ENCODE measurements at regions not wholly inside any gene's neighbourhood (a gene's known extent, or its start where the extent isn't known, plus 50 kb on each side); places are given as distances from the start of the nearest gene placed in this dataset.
"Not testable (repeated sequence)": the region's sequence is repeated elsewhere in the genome, so short reads cannot be mapped to it uniquely, and the experiment has no call there.

DNA sequence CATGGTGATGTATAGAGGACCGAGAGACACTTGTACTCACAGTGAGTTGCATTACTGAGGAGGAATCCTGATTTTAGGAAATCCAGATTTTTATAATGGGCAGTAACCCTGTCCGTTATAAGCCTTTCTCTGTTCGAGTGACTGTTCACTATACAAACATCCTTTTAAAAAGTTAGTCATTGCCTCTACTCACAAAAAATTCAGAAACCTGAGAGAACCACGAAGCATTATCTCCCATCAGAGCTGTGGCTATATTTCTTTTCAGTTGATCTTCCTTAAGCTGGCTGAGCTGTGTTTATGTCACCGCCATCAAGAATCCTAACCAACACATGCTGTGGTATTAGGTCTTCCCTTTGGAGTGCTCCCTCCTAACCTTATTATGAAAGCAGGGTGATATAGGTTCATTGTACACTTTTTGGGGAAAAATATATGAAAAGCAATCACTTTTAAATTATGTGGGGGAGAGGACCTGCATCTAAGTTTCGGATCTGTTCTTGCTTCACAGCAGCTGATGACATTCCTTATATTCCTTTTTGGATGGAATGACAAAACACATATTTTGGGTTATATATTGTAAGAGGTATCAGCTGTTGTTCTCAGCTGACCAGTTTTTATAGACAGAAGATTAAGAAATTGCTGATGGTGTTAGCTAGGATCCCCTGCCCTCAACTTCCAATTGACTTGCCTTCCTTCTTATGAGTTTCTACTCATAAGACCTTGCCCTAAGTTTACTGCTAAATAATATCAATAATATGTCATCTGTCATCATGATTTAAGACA lies 465.9 kb upstream of the RASGRP1 start:
- no peak for DNase-seq (ENCODE audit: low spot score)

- DNase-seq (ENCODE audit: low spot score) = no peak
Observed at GRCh38 chr15:39031596-39031995, 467.0 kb upstream of the RASGRP1 start.

GRCh38 chr15:39034816-39035215 lies 470.2 kb upstream of the RASGRP1 start:
- no peak for DNase-seq (ENCODE audit: low spot score)

- DNase-seq (ENCODE audit: low spot score) = not testable (repeated sequence)
Observed at GRCh38 chr15:39037611-39038010, 473.0 kb upstream of the RASGRP1 start.

- DNase-seq (ENCODE audit: low spot score) = no peak
Observed at GRCh38 chr15:39040861-39041260, 476.2 kb upstream of the RASGRP1 start.

- DNase-seq (ENCODE audit: low spot score) = no peak
Observed at GRCh38 chr15:39041979-39042495, 477.4 kb upstream of the RASGRP1 start.

- DNase-seq (ENCODE audit: low spot score) = no peak
Observed at GRCh38 chr15:39051626-39052322, 487.2 kb upstream of the RASGRP1 start.

DNA sequence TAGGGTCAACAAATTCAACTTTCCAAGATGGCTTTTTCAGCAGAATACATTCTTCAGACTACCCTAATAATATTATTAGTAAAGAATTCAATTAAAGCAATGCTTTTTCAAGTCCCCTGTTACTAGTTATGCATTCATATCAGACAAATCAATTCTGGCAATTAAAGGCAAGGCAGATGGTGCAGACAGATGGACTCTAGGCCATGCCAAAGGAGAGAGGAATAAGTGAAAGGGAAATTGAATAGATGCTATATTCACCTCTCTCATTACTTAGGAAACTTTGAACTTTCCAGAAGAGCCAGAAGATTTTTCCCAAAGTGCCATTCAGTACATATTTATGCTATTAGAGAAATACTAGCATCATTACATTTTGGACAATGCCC lies 487.7 kb upstream of the RASGRP1 start:
- no peak for DNase-seq (ENCODE audit: low spot score)

DNA sequence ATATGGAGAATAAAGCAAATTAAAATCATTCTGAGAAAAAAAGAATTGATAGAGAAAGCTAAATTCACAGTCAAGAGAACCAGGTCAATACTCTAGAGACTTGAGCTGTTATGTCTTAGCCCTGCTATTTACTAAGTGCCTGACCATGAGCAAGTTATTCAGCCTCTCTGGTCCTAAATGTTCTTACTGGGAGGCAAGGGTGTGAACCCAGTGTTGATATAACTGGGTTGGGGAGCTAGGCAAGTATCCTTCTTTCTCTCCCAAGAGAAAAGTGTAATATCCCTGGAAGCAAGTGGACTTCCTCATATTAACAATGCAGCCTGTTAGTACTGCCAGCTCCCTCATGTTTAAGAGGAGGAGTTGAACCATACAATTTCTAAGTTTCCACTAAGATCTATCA lies 488.9 kb upstream of the RASGRP1 start:
- DNase-seq (ENCODE audit: low spot score) = no peak

GRCh38 chr15:39054128-39054732 lies 489.6 kb upstream of the RASGRP1 start:
- no peak for DNase-seq (ENCODE audit: low spot score)

DNA sequence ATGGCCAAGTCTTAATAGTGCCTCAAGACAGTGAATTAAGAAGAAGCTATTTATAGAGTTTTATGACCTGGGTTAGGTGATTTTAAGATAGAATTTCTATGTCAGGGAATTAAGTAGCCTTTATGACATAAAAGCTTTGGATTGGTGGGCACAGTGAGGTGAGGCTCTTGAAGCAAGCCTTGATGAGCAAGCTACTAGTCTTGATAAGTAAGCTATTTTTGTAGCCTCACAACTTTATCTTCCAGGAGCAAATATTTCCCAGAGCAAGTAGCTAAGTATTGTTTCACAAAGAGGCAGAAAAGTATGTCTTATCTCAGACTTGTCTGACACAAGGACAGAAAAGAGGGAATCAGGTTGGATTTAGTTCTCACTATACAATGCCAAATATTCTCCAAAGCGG lies 491.7 kb upstream of the RASGRP1 start:
- DNase-seq (ENCODE audit: low spot score) = no peak

- DNase-seq (ENCODE audit: low spot score) = no peak
Observed at GRCh38 chr15:39058351-39059131, 493.9 kb upstream of the RASGRP1 start.

DNA sequence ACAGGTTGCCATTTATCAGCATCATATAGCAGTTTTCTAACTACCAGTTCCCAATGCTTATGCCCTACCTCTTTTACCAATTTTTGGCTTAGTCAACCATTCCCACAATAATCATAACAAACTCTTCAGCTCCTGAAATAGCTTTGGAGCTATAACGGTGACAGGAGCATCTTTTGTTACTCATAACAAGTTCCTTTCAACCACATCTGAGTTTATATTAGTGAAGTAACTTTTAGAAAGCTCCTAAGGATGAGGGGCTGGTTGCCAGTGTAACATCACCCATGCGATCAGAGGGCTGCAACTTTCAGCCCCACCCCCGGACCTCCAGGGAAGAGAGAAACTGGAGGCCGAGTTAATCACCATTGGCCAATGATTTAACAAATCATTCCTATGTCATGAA lies 495.3 kb upstream of the RASGRP1 start:
- no peak for DNase-seq (ENCODE audit: low spot score)

DNA sequence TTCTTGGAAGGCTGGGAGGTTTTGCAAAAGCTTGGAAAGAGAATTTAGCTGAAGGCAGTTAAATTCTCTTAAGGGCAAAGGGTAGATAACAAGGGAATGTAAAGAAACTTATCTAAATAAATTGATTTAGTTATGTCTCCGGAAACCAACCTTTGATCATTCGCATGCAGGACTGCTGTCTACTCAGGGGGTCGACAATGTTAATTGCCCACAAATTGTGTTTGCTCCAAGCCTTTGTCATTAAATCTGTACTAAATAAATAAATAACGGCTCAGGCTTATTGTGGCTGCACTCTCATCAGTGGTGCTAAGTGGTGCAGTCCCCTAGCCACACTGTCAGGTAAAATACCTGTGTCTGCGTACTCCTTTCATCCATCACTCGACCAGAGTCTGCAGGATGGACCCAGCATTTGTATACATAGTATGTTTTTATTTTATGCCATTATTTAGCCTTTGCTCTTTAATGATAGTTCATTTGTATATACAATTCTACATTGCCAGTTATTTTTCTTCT lies 497.4 kb upstream of the RASGRP1 start:
- DNase-seq (ENCODE audit: low spot score) = no peak

DNA sequence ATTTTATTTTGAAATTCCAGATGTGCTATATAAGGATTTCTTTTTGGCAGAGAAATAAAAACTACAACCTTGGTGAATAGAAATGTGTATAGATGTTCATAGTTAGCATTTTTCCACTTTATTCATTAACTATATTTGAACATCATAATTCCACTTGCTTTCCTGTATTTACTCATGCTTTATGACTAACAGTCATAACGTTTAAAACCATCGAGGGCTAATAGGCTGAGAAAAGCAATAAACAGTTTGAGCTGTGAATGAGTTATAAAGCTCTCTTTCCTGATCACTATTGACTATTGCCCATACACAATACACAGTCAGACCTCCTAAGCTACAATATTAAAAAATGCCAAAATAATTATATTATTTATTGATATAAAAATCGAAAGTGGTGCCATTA lies 502.1 kb upstream of the RASGRP1 start:
- no peak for DNase-seq (ENCODE audit: low spot score)

GRCh38 chr15:39074341-39074985 lies 506.4 kb upstream of the THBS1 start:
- no peak for DNase-seq (ENCODE audit: low spot score)

GRCh38 chr15:39075311-39075710 lies 505.6 kb upstream of the THBS1 start:
- DNase-seq (ENCODE audit: low spot score) = no peak

- DNase-seq (ENCODE audit: low spot score) = no peak
Observed at GRCh38 chr15:39075756-39076341, 505.0 kb upstream of the THBS1 start.

GRCh38 chr15:39078026-39078425 lies 502.9 kb upstream of the THBS1 start:
- no peak for DNase-seq (ENCODE audit: low spot score)

- DNase-seq (ENCODE audit: low spot score) = no peak
Observed at GRCh38 chr15:39079296-39079847, 501.5 kb upstream of the THBS1 start.

GRCh38 chr15:39083213-39083612 lies 497.7 kb upstream of the THBS1 start:
- no peak for DNase-seq (ENCODE audit: low spot score)
